Osteocyte (in vitro differentiated cells): ENCODE measurements at regions not wholly inside any gene's neighbourhood (a gene's known extent, or its start where the extent isn't known, plus 50 kb on each side); places are given as distances from the start of the nearest gene placed in this dataset.

Experiments used
- DNase-seq: peaks from one replicate; pipeline ENCODE4 v3.0.0; 2021; ENCODE audit warnings: mixed read lengths; ENCODE audit not compliant: unreplicated experiment; ENCODE audit errors: extremely low spot score
- H3K27ac Mint-ChIP-seq: one replicate; pipeline ENCODE4 v1.8.0; 2021; ENCODE audit warnings: mild to moderate bottlenecking, mixed read lengths; ENCODE audit not compliant: unreplicated experiment
- H3K27me3 Mint-ChIP-seq: one replicate; pipeline ENCODE4 v1.8.0; 2021; ENCODE audit warnings: mixed read lengths; ENCODE audit not compliant: unreplicated experiment
- H3K36me3 Mint-ChIP-seq: one replicate; pipeline ENCODE4 v1.8.0; 2021; ENCODE audit warnings: mixed read lengths; ENCODE audit not compliant: unreplicated experiment
- H3K4me1 Mint-ChIP-seq: one replicate; pipeline ENCODE4 v1.8.0; 2021; ENCODE audit warnings: mixed read lengths; ENCODE audit not compliant: unreplicated experiment
- H3K4me3 Mint-ChIP-seq: one replicate; pipeline ENCODE4 v1.8.0; 2021; ENCODE audit warnings: mild to moderate bottlenecking, moderate library complexity, mixed read lengths; ENCODE audit not compliant: unreplicated experiment
- H3K9me3 Mint-ChIP-seq: one replicate; pipeline ENCODE4 v1.8.0; 2021; ENCODE audit warnings: mixed read lengths; ENCODE audit not compliant: unreplicated experiment
- TF ChIP-seq, protein P1 (sequence below): fragments of 200-600 bp; sonication (generic); IDR thresholded peaks from 2 replicates; pipeline ENCODE4 v1.5.0; 2021; ENCODE audit warnings: antibody characterized with exemption, mild to moderate bottlenecking, moderate library complexity

DNA sequence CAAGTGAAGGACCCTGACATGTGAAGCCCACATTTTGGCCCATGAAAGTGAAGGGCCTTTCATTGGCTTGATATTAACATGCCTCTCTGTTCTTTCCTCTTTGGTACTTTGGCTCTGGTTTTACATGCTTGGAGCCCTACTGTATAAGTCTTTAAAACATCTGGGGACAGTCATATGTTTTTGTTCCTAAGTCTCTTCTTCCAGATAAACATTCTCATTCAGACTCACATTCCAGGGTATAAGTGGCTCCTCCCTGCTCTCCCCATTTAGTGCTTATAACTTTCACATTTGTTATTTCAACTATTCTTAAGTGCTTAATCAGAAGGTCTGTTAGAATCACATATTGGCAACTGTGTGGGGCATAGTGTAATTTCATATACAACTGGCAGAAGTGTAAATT is 1932.2 kb upstream of the CELF4 start:
- Mint-ChIP-seq H3K4me3 (no peak overlapping the region), H3K36me3 (no peaks in the 10 kb centered on the region), H3K9me3 (peaks cover 14% of the 10 kb centered on the region), H3K27me3 (no peaks in the 10 kb centered on the region), H3K4me1 (no peaks in the 10 kb centered on the region), H3K27ac (no peak overlapping the region)
- no peak for DNase-seq
- TF ChIP-seq, protein P1, sequence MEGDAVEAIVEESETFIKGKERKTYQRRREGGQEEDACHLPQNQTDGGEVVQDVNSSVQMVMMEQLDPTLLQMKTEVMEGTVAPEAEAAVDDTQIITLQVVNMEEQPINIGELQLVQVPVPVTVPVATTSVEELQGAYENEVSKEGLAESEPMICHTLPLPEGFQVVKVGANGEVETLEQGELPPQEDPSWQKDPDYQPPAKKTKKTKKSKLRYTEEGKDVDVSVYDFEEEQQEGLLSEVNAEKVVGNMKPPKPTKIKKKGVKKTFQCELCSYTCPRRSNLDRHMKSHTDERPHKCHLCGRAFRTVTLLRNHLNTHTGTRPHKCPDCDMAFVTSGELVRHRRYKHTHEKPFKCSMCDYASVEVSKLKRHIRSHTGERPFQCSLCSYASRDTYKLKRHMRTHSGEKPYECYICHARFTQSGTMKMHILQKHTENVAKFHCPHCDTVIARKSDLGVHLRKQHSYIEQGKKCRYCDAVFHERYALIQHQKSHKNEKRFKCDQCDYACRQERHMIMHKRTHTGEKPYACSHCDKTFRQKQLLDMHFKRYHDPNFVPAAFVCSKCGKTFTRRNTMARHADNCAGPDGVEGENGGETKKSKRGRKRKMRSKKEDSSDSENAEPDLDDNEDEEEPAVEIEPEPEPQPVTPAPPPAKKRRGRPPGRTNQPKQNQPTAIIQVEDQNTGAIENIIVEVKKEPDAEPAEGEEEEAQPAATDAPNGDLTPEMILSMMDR: no peak

DNA sequence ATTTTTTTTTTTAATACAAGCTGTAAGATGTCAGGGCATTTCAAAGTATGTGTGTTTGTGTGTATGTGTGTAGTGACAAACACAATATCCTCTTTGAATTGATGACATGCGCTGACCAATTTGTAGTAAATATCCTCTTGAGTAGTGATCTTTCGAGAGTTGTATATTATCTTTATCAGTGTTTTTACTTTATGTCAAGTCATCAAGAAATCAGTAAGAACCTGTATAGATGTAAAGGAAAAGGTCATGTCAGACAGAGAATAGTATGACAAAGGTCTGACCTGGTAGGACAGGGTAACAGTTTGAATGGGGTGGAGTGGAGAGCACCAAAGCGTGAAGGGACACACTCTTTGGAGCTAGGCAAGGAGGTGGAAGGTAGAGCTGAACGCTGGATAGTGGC is 1931.4 kb upstream of the CELF4 start:
- H3K4me1 Mint-ChIP-seq: no peaks in the 10 kb centered on the region
- DNase-seq: no peak
- no peak overlapping the region for H3K27ac Mint-ChIP-seq
- TF ChIP-seq, protein P1: no peak
- no peaks in the 10 kb centered on the region for H3K27me3 Mint-ChIP-seq
- H3K9me3 Mint-ChIP-seq: peaks cover 14% of the 10 kb centered on the region
- no peak overlapping the region for H3K4me3 Mint-ChIP-seq
- no peaks in the 10 kb centered on the region for H3K36me3 Mint-ChIP-seq

DNA sequence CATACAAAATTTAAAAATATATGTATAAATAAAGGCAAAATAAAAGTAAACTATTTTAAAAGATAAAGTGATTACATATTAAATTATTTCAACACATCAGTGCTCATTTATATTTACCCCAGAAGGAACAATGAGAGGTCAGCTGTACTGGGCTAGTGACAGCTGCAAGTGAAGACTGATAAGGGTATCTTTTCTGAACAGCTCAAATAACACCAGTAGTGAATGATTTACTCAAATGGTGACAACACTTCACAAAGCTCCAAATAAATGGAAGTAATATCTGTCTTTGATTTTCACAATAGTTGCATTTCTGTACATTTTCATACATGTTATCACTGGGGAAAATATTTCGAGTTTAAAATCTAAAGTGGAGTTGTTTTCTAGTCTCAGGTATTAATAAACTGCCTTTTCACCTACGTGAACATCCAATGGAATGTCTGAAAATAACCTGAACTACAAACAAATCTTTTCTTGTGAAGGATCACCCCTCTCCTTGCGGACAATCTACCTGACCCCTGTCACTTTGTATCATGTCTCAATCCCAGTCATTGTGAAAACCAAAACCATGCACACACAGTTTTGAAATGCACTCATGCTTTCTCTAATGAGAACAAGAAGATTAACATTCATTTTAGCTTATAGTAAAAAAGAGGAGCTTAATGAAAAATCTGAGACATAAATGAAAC is 1928.8 kb upstream of the CELF4 start:
- no peaks in the 10 kb centered on the region for H3K4me1 Mint-ChIP-seq
- TF ChIP-seq, protein P1: no peak
- H3K27me3 Mint-ChIP-seq: no peaks in the 10 kb centered on the region
- no peaks in the 10 kb centered on the region for H3K36me3 Mint-ChIP-seq
- H3K9me3 Mint-ChIP-seq: peaks cover 14% of the 10 kb centered on the region
- no peak for DNase-seq
- no peak overlapping the region for H3K4me3 Mint-ChIP-seq
- H3K27ac Mint-ChIP-seq: no peak overlapping the region

DNA sequence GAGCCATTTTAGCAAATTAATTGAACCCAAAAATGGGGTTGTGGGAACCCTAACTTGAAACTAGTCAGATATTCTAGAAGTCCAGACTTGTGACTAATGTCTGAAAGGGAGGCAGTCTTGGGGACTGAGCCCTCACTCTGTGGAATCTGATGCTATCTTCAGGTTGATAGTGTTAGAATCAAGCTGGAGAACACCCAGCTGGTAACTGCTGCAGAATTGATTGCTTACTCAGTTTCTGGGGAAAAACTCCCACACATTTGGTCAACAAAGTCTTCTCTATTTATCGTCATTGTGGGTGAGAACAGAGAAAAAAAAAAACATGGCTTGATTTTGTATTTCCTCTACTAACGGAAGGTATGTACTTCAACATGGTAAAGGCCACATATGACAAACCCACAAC is 1925.8 kb upstream of the CELF4 start:
- DNase-seq: no peak
- H3K4me3 Mint-ChIP-seq: no peak overlapping the region

DNA sequence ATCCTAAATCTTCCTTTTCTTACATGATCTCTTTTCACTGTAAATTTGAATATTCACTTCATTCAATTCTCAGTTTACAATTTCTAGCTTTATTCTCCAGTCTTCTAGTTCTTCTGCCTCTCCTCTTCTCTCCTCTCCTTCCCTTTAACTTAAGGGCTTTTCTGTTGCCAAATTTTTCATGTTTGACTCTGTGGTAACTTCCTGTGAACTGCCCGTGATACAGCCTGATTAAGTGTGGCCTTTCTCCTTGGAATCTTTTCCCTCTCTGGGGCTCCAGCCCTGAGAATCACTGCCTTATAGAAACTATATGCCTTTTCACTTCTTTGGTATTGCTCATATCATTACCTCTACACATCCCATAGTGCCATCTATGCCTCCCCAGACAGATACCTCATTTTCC is 1923.8 kb upstream of the CELF4 start:
- TF ChIP-seq, protein P1: no peak
- H3K4me1 Mint-ChIP-seq: no peaks in the 10 kb centered on the region
- no peak overlapping the region for H3K27ac Mint-ChIP-seq
- H3K4me3 Mint-ChIP-seq: no peak overlapping the region
- H3K36me3 Mint-ChIP-seq: no peaks in the 10 kb centered on the region
- DNase-seq: no peak
- H3K9me3 Mint-ChIP-seq: no peaks in the 10 kb centered on the region
- no peaks in the 10 kb centered on the region for H3K27me3 Mint-ChIP-seq

More for the DNA sequence above, 1925.8 kb upstream of the CELF4 start:
- Mint-ChIP-seq H3K36me3 (no peaks in the 10 kb centered on the region), H3K4me1 (no peaks in the 10 kb centered on the region), H3K27ac (no peak overlapping the region), H3K27me3 (no peaks in the 10 kb centered on the region), H3K9me3 (no peaks in the 10 kb centered on the region)
- TF ChIP-seq, protein P1: no peak
